Occipital lobe (tissue), 1 donor: ENCODE measurements at regions not wholly inside any gene's neighbourhood (a gene's known extent, or its start where the extent isn't known, plus 50 kb on each side); places are given as distances from the start of the nearest gene placed in this dataset.
A peak's percentile ranks its signal among the peaks of the same experiment; 100 is the strongest.

Source experiments
- DNase-seq: peaks from one replicate; lab custom pipeline; 2025; lab: John Stamatoyannopoulos, UW

DNA sequence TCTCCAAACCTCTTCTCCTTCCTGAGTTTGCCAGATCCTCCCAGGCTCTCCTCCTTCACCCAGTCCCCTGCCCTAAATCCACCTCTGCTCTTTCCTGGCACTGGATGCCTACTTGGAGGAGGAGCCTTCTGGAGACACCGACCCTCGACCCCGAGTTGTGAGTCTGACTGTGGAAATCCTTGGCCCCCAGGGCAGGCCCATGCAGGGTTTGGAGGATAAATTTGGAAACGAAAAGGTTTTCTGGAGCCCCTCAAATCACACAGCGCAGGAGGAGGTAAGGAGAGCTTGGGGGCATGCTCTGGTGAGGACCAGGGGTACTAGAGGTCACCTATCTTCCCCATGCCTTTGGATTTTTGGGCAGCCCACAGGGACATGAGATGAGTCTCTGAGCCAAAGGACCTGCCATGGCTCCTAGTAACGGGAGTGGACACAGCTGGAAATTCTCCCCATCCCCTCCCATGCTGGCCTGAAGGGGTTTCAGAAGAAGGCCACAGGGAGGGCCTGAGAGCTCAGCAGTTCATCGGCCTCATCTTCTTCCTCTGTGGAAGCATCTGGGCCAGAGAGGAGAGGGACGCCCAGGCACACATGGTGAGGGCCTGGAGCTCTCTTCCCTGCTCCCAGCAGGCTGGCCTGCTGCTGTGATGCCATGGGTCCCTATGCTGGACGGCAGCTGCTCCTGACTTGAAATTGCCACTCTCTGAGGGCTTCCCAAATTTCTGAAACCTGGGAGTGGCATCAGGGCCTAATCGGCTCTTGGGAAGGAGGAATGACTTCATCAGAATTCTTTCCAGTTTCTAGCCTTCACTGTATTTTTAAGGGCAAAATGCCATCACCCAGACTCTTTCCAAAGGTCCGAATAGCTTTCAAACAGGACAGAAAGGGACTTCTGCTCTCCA is 68.6 kb upstream of the ITGA11 start:
- no peak for DNase-seq

DNA sequence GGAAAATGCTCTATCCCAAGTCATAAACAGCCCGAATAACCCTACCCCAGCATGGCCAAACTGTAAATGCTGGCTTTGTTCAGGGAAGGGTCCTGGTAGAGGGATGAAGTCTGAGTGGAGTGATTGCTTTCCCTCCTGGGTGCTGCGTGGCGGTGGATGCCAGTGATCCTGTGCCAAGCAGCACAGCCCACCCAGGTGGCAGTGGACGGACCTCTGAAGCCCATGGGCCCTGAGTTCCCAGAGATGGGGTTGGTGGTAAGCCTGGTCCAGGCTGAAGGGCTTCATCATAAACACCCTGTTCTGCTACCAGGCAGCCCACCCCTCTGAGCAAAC is 69.3 kb upstream of the ITGA11 start:
- no peak for DNase-seq

DNA sequence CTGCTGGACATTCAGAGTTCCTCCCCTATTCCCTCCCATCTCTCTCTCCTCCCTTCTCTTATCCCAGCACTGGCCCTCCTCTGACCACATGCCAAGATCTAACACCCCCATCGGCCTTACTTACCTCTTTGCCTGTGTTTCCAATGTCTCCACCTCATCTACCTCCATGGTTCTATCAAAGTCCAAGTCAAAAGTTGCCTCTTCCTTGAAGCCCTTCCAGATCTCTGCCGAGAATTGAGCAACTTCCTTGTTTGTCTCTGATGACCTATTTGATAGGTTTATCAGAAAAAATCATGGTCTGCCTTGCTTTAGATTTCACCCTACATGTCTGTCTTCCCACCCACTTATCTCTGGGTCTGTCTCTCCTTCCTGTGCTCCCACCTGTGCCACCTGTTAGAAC is 69.7 kb upstream of the ITGA11 start:
- no peak for DNase-seq

DNA sequence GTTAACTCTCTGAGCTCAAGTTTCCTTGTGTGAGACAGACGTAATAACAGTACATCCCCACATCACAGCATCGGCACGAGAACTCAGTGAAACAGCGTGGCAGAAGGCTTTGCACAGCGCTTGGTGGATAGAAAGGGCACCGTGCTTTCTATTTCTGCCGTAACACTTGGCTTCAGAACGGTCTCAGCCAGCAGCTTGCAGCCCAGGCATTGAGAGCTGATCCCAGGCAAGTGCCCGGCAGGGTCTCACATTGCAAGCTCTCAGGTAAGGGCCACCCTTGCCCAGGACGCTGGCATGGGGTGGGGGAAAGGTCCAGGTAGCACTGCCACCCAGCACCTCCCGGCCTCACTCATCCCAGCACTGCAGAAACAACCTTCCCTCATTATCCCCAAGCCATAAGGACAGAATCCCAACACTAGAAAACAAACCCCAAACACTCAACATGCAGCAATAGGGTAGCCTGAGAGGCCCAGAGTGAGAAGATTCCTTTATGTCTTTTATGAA is 70.5 kb upstream of the ITGA11 start:
- no peak for DNase-seq

DNA sequence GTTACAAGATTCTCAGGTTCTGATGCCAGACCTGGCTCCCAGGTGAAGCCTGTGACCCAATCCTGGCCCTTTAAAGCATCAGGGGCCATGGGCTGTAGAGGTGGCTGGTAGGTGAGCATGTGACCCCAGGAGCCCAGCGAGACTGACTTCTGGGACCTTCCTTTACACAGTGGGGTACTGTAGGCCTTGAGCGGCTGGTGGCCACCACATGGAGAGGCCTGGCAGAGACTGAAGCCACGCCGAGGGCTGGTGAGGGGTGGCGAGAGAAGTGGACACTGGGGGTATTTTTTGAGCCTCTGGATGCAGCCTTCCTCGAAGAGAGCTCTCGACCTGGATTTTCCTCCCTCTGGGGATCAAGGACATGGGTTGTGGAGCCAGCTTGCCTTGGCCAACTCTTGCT is 71.2 kb upstream of the ITGA11 start:
- DNase-seq, result no peak

DNA sequence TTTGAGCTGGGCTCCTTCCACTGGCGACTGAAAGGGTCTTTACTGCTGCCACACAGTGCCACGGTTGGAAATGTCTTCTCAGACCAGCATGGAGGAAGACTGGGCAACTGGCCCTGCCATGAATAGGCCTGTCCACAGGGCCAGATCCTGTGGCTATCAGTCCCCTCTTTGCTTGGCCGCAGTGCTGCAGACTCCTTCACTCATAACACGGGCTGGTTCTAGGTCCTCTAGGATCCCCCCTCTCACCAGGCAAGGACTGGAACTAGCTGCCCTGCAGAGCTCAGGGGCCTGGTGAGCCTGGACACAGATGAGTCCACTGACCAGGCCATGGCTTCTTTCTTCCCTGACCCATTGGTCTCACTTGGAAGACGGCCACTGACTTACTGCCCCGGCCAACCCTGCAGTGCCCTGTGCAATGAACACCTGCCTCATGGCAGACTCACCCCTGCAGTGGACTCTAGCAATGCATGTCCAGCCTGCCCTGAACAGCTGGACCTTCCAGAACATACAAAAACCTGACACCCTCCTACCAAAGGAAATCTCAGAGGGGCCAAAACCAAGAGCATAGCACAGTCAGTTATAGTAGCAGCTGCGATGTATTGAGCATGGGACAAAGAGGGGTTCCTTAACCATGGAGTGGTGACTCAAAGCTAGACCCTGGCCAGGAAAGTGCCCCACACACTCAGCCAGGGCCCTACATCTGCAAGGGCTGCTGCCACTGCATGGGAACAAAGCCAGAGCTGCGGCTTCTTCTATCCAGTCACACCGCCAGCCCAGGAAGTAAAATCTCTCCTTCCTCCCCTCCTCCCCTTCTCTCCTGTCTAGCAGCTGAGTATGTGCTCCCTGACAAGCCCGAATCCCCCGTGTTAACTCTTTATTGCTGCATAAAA is 72.1 kb upstream of the ITGA11 start:
- no peak for DNase-seq

DNA sequence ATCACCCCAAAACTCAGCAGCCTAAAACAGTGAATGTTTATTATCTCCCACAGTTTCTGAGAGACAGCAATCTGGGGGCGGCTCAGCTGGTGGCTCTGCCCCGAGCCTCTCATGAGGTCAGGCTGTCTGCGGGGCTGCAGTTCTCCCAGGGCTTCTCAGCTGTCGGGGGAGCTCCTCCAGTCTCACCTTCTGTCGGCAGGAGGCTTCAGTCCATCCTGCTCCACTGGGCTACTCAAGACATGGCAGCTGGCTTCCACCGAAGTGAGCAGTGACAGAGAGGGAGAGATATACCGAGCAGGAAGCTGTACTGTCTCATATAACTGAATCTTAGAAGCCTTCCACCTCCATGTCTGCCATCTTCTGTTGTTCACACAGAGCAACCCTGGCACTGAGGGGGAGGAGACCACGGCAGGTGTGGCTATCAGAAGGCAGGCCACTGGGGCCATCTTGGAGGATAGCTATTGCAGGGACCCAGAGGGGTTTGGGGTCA is 72.8 kb upstream of the ITGA11 start:
- DNase-seq, result no peak

DNA sequence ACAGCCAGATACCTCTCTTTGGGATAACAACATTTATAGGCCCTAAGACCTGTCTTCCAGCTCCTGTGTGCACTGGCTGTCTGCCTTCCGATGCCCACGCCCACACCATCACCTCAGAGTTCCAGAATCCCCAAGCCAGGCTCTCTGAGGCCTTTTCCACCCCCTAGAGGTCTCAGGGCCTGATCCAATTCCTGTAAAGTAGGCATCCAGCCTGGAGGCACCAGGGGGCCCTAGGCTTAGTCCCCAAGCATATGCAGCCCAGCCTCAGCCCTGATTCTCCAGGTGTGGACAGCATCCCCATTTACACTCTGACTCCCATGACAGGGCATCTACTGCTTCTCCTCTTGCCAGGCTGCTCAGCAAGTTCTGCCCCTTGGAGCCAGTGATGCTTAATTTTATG is 72.7 kb upstream of the CORO2B start:
- no peak for DNase-seq

DNA sequence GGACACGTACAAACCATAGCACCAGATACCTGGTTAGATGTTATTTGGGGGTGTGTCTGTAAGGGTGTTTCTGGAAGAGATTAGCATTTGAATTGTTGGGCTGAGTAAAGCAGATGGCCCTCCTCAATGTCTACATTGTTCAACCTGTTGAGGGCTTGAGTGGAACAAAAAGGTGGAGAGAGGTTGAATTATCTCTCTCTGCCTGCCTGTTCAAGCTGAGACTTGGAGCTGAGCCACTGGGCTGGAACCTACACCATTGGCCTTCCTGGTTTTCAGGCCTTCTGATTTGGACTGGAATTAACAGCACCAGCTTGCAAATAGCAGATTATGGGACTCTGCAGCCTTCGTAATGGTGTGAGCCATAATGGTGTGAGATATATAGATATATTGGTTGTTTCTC is 71.3 kb upstream of the CORO2B start:
- no peak for DNase-seq

DNA sequence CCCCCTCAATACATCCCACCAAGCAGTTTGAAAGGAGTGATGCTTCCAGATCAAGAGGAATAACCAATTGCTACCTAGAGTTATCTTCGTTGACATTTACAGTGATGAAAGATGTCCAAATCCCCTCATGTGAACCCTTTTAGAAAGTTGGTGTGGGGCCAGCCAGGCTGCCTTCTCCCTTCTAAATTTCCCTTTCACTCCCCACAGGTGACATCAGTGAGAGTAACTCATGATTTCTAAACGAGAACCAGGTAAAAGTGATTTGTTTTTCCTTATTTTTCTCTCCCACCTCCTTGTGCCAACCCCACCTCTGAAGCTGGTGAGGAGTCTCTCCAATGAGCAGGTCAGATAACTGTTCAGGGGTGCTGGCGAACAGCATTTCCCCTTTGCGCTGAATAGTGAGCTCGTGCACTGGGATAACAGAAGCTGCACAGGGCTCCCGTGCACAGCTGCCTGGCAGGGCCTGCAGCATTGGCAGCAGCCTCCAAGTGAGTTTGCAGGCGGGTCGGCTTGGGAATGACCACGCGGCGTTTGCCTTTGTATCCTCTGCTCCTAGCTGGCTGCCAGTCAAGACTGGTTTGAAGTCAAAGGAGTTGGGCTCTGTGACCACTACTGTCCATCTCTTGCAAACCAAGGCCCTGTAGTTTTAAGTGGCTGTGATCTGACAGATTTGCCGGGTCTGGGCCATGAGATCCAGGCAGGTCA is 70.2 kb upstream of the CORO2B start:
- no peak for DNase-seq

DNA sequence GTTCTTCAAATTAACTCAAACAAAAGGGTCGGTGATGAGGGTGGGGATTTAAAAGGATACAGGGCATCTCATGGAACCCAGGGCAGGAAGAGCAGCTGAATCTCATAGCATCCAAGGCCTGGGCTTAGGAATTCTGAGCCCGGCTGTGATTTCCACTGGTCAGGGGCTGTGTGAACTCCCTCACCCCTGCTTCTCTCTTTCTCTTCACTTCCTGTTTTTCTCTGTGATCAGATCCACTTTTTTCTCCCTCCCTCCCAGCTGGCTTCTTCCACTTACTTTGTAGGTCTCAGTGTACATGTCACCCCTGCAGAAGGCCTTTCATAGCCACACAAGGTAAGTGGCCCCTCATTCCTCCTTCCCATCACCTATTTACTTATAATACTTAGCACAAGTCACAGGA is 68.2 kb upstream of the CORO2B start:
- DNase-seq, result no peak

DNA sequence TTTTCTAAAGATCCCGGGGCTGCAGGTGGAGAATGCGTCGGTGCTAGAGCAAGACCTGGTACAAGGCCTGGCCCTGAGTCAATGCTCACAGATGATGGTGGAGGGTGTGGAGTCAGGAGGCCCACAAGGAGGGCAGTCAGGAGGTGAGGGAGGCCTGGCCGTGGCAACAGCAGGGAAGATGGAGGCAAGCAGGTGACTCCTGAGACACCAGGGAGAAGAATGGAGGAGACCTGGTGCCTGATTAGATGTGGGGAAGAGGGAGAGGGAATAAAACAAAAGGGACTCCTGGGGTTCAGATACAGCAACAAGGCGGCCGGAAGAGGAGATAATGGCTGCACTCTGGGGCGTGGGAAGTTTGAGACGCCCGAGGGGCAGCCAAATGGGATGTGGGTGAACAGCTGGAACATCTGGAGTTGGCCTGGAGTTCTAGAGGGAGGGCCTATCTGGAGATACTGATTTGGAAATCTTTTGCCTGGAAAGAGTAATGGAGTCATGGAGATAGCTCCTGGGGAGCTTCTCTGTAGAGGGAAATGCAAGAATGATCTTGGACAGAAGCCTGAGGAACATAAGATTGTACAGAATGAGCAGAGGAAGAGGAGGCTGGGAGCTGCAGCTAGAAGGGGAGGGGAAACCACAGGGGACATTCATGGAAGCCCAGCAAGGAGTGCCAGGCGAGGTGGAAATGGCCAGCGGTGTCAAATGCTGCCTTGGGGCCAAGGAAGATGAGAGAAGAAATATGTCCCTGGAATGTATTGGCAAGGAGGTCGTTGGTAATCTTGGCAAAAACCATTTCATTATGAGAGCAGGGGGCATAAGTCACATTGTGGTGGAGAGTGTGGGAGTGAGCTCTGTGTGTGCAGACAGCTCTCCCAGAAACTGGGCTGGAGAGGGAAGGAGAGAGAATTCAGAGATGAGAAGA is 67.5 kb upstream of the CORO2B start:
- DNase-seq, result no peak

DNA sequence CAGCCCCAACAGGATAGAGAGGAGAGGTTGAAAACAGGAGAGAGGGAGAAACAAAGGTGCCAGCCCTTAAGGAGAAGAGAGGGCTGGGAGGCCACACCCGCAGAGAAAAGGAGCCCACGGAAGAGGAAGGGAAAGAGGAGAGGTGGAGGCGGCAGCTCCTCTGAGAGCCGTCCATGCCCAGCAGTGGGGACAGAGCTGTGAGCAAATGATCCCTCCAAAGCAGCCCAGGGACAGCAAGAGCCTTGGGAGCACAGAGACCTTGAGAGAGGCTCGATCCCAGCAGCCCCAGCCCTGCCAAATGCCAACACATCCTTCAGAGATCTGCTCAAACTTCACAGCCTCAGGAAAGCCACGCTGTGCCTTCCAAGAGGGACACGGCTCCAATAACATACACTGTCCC is 66.7 kb upstream of the CORO2B start:
- no peak for DNase-seq

DNA sequence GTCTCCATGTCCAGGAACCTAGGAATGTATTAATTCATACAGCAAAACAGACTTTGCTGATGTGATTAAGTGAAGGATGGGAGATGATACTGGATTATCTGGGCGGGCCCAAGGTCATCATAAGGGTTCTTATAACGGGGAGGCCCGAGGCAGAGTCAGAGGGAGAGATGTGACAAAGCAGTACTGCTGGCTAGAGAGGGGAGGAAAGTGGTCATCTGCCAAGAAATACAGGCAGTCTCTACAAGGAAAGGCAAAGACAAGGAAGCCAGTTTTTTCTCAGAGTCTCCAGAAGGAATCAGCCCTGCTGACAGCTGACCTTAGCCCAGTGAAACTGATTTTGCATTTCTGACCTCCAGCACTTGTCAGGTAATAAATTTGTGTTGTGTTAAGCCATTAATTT is 66.2 kb upstream of the CORO2B start:
- DNase-seq, result no peak

DNA sequence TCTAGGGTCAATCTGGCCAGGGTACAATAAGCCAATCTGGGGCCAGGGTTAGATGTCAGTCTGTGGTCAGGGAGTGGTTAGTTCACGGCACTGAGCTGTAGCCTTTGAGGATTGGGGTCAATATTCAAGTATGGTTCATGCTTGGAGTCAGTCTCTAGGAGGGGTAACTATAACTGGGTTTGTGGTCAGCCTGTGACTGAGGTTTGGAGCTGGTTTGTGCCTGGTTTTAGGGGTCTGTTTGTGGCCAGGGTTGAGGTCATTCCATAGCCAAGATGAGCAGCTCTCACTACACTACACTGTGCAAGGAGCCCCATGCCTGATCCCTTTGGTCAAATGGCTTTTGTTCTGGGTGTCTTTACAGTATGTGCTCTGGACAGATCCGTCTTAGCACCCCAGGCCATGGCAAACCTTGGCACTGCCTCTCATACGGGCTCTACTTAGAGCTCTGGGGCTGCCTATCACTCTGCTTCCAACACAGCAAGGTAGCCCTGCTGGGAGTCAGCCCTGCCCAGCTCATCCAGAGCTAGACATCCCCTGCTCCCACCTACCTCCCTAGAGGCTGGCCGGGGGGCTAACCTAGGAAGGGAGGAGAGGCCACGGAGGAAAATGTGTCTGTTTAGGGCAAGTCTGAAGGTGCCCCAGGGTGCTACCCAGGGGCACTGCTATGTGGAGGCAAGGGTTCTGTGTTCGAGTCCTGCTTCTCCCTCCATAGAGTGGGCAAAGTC is 63.3 kb upstream of the CORO2B start:
- DNase-seq, result no peak

DNA sequence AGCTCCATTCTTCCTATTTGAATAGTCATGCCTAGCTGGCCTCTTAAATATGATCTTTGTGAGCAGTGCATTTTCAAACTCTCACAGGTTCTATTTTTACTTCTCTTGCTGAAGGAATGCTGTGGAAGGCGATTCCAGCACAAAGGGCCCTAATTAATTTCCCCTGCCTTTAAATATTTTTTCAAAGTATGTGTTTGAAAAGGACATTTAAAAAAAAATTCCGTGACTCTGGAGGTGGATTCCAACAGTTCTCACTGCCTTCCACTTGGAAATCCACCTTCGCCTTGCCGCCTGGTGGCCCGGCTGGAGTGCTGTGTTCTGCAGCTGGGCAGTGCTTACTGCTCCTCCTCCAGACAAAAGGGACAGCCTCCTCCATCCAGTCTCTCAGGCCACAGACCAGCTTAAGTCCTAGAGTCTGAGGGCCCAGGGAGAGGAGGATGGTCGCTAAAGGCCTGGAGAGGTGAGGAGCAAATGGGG is 61.5 kb upstream of the CORO2B start:
- no peak for DNase-seq

DNA sequence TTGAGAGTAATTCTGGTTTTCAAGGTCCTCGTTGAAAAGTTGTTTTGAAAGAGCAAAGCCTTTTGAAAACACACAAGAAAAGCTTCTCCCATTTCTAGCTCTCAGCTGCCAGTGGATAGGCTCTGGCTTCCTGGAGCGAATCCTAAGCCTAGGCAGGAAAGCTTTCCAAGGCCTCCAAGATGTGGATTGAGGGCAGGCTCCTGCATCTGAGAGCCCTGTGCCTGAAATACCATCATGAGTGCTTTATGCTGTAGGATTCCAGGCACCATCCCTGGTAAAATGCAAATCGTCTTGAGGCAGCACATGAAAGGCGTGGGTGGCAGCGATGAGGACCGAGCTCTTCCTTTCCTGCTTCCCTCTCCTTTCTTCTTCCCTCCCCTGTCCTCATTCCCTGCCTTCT is 60.7 kb upstream of the CORO2B start:
- DNase-seq, result peak; percentile 65

DNA sequence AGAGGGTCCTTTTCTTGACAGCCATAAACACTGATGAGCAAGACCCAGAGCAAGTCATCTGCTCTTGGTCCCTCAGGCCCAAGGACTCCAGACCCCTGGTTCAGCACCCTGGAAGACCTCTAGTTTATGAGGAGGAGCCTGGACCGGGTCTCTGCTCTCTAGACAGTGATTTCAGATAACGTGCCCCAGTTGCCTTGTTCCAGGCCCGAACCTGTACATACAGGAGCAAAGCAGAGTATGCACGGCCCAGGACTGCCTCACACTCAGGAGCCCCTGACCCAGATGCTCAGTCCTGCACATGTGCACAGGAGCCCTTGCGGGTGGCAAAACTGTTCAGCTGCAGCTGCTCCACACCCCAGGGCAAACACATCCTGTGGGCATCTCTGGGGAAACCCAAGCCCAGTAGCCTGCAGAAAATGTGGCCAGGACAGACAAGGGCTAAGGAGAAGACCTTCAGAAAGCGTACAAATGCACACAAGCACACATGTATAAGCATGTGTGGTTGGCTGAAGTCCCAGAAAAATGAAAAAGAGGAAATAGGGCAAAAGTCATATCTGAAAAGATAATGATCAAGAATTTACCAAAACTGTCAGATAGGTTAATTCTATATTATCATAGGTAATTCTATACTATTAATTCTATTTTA is 59.9 kb upstream of the CORO2B start:
- DNase-seq, result no peak
